Panc1 (cell line): ENCODE measurements at regions not wholly inside any gene's neighbourhood (a gene's known extent, or its start where the extent isn't known, plus 50 kb on each side); places are given as distances from the start of the nearest gene placed in this dataset.

ENCODE experiments used
- TF ChIP-seq, protein P1 (sequence below), 2 experiments: IDR thresholded peaks; 2 replicates each; pipeline ENCODE4 v1.6.1; 2011 to 2012; ENCODE audit warnings: low read depth in 2 of 2, control low read depth in 1 of 2, low read length in 1 of 2, mild to moderate bottlenecking in 1 of 2, moderate library complexity in 1 of 2; ENCODE audit not compliant: insufficient read depth in 1 of 2
- TF ChIP-seq, protein P2 (sequence below): fragments of 450-650 bp; IDR thresholded peaks from 2 replicates; pipeline ENCODE4 v1.5.1; 2017; ENCODE audit warnings: mild to moderate bottlenecking

DNA sequence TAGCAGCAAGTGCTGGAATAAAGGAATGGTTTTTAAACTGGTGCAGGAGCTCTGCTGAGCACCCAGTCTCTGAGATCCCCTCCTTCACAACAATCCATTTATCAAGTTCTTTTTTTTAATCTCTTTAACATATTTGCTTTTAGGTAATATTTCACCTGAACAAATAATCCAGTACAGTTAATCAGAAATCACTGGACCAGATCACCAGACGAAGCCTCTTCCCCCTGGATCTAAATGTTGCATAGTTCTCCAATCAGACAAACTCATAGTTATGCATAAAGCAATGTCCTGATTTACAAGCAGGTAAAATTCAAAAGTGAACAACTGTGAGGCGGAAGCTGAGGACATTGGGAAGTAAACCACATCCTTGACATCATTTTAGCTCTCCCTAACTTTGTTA is 657.7 kb upstream of the RORB start:
- TF ChIP-seq, protein P1, sequence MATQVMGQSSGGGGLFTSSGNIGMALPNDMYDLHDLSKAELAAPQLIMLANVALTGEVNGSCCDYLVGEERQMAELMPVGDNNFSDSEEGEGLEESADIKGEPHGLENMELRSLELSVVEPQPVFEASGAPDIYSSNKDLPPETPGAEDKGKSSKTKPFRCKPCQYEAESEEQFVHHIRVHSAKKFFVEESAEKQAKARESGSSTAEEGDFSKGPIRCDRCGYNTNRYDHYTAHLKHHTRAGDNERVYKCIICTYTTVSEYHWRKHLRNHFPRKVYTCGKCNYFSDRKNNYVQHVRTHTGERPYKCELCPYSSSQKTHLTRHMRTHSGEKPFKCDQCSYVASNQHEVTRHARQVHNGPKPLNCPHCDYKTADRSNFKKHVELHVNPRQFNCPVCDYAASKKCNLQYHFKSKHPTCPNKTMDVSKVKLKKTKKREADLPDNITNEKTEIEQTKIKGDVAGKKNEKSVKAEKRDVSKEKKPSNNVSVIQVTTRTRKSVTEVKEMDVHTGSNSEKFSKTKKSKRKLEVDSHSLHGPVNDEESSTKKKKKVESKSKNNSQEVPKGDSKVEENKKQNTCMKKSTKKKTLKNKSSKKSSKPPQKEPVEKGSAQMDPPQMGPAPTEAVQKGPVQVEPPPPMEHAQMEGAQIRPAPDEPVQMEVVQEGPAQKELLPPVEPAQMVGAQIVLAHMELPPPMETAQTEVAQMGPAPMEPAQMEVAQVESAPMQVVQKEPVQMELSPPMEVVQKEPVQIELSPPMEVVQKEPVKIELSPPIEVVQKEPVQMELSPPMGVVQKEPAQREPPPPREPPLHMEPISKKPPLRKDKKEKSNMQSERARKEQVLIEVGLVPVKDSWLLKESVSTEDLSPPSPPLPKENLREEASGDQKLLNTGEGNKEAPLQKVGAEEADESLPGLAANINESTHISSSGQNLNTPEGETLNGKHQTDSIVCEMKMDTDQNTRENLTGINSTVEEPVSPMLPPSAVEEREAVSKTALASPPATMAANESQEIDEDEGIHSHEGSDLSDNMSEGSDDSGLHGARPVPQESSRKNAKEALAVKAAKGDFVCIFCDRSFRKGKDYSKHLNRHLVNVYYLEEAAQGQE (IDR thresholded peaks at IDR 0.05; ENCODE audit: insufficient read depth in 1 of 2, low read depth in 2 of 2, low read length in 1 of 2), result no peak
- TF ChIP-seq, protein P2, sequence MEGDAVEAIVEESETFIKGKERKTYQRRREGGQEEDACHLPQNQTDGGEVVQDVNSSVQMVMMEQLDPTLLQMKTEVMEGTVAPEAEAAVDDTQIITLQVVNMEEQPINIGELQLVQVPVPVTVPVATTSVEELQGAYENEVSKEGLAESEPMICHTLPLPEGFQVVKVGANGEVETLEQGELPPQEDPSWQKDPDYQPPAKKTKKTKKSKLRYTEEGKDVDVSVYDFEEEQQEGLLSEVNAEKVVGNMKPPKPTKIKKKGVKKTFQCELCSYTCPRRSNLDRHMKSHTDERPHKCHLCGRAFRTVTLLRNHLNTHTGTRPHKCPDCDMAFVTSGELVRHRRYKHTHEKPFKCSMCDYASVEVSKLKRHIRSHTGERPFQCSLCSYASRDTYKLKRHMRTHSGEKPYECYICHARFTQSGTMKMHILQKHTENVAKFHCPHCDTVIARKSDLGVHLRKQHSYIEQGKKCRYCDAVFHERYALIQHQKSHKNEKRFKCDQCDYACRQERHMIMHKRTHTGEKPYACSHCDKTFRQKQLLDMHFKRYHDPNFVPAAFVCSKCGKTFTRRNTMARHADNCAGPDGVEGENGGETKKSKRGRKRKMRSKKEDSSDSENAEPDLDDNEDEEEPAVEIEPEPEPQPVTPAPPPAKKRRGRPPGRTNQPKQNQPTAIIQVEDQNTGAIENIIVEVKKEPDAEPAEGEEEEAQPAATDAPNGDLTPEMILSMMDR, result no peak
